22Rv1 (cell line): ENCODE measurements at regions not wholly inside any gene's neighbourhood (a gene's known extent, or its start where the extent isn't known, plus 50 kb on each side); places are given as distances from the start of the nearest gene placed in this dataset.

Experiments
- H3K27ac ChIP-seq: fragments of 450-650 bp; 2 replicates; pipeline ENCODE4 v1.5.1; 2017
- CTCF ChIP-seq: fragments of 450-650 bp; IDR thresholded peaks from 2 replicates; pipeline ENCODE4 v1.5.1; 2017; ENCODE audit warnings: mild to moderate bottlenecking
- ZFX ChIP-seq: fragments of 450-650 bp; IDR thresholded peaks from 2 replicates; pipeline ENCODE4 v1.6.1; 2017; ENCODE audit warnings: antibody characterized with exemption, borderline replicate concordance

DNA sequence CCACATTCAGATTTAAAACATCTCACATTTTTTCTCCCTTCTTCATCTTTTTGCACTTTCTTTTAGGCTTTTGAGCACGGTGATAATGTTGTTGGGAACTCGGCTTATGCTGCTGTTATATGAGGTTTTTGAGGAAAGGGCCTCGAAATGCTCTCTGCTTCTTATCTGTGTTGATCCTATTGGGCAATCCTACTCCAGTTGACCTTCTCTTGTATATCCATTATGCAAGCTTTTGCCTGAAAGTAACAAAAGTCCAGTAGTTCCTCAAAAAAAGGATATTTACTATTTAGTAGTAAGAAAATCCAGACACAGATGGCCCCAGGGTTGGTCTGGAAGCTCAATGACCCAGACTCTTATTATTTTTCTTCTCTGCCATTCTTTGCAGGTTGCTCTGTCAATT lies 57.7 kb upstream of the SPANXB1 start:
- H3K27ac ChIP-seq = no peak overlapping the region
- TF ChIP-seq ZFX (no peak), CTCF (no peak)

- H3K27ac ChIP-seq = no peak overlapping the region
- TF ChIP-seq CTCF (no peak), ZFX (no peak)
These were observed 53.6 kb upstream of the SPANXB1 start for GRCh38 chrX:140948827-140949226.

GRCh38 chrX:140949233-140949632 lies 53.2 kb upstream of the SPANXB1 start:
- no peak overlapping the region for H3K27ac ChIP-seq
- TF ChIP-seq ZFX (no peak), CTCF (no peak)
